ENCODE measurements at regions not wholly inside any gene's neighbourhood (a gene's known extent, or its start where the extent isn't known, plus 50 kb on each side); places are given as distances from the start of the nearest gene placed in this dataset.

GRCh38 chr6:22804620-22805261, 235.4 kb downstream of the HDGFL1 start:
- Histone ChIP-seq H3K27ac (ENCODE audit: low read depth, low read length) (no peak overlapping the region), H3K9me3 (ENCODE audit: control insufficient read depth, insufficient read depth, low read length) (no peaks in the 10 kb centered on the region), H3K4me2 (ENCODE audit: low read length) (no peak overlapping the region), H3K36me3 (ENCODE audit: control insufficient read depth, low read length) (no peaks in the 10 kb centered on the region), H3K27me3 (ENCODE audit: control insufficient read depth, low read length) (no peaks in the 10 kb centered on the region), H3K79me2 (ENCODE audit: control insufficient read depth, low read length) (no peaks in the 10 kb centered on the region), H4K20me1 (ENCODE audit: control insufficient read depth, insufficient read depth, low read depth, low read length) (no peaks in the 10 kb centered on the region), H3K4me1 (ENCODE audit: control insufficient read depth, low read length) (no peaks in the 10 kb centered on the region), H3K9me2 (replicated peaks; ENCODE audit: control insufficient read depth, low read length) (no peaks in the 10 kb centered on the region), H3F3A (ENCODE audit: control insufficient read depth, insufficient read depth) (no peaks in the 10 kb centered on the region), H3K4me3 (ENCODE audit: low read length) (no peak overlapping the region)
- no peak for TF ChIP-seq EZH2phosphoT487 (IDR thresholded peaks at IDR 0.05; ENCODE audit: borderline replicate concordance, low read length)

GRCh38 chr6:22807261-22807660, 237.9 kb downstream of the HDGFL1 start:
- no peaks in the 10 kb centered on the region for H3K9me2 ChIP-seq (replicated peaks; ENCODE audit: control insufficient read depth, low read length)
- H3K27ac ChIP-seq (ENCODE audit: low read depth, low read length) = no peak overlapping the region
- no peaks in the 10 kb centered on the region for H3K36me3 ChIP-seq (ENCODE audit: control insufficient read depth, low read length)
- H3K4me2 ChIP-seq (ENCODE audit: low read length) = no peak overlapping the region
- no peaks in the 10 kb centered on the region for H3K9me3 ChIP-seq (ENCODE audit: control insufficient read depth, insufficient read depth, low read length)
- no peaks in the 10 kb centered on the region for H4K20me1 ChIP-seq (ENCODE audit: control insufficient read depth, insufficient read depth, low read depth, low read length)
- no peaks in the 10 kb centered on the region for H3K27me3 ChIP-seq (ENCODE audit: control insufficient read depth, low read length)
- H3K4me1 ChIP-seq (ENCODE audit: control insufficient read depth, low read length) = no peaks in the 10 kb centered on the region
- TF ChIP-seq, protein P1, sequence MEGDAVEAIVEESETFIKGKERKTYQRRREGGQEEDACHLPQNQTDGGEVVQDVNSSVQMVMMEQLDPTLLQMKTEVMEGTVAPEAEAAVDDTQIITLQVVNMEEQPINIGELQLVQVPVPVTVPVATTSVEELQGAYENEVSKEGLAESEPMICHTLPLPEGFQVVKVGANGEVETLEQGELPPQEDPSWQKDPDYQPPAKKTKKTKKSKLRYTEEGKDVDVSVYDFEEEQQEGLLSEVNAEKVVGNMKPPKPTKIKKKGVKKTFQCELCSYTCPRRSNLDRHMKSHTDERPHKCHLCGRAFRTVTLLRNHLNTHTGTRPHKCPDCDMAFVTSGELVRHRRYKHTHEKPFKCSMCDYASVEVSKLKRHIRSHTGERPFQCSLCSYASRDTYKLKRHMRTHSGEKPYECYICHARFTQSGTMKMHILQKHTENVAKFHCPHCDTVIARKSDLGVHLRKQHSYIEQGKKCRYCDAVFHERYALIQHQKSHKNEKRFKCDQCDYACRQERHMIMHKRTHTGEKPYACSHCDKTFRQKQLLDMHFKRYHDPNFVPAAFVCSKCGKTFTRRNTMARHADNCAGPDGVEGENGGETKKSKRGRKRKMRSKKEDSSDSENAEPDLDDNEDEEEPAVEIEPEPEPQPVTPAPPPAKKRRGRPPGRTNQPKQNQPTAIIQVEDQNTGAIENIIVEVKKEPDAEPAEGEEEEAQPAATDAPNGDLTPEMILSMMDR (IDR thresholded peaks at IDR 0.05; ENCODE audit: low read depth, low read length, poor library complexity, severe bottlenecking) = no peak
- no peak for TF ChIP-seq EZH2phosphoT487 (IDR thresholded peaks at IDR 0.05; ENCODE audit: borderline replicate concordance, low read length)
- no peaks in the 10 kb centered on the region for H3F3A ChIP-seq (ENCODE audit: control insufficient read depth, insufficient read depth)
- H3K79me2 ChIP-seq (ENCODE audit: control insufficient read depth, low read length) = no peaks in the 10 kb centered on the region
- H3K4me3 ChIP-seq (ENCODE audit: low read length) = no peak overlapping the region

GRCh38 chr6:22807818-22808217, 238.5 kb downstream of the HDGFL1 start:
- Histone ChIP-seq H3K9me2 (replicated peaks; ENCODE audit: control insufficient read depth, low read length) (no peaks in the 10 kb centered on the region), H3K79me2 (ENCODE audit: control insufficient read depth, low read length) (no peaks in the 10 kb centered on the region), H3F3A (ENCODE audit: control insufficient read depth, insufficient read depth) (no peaks in the 10 kb centered on the region), H3K36me3 (ENCODE audit: control insufficient read depth, low read length) (no peaks in the 10 kb centered on the region), H3K27me3 (ENCODE audit: control insufficient read depth, low read length) (no peaks in the 10 kb centered on the region), H3K4me1 (ENCODE audit: control insufficient read depth, low read length) (no peaks in the 10 kb centered on the region), H3K9me3 (ENCODE audit: control insufficient read depth, insufficient read depth, low read length) (no peaks in the 10 kb centered on the region), H3K4me3 (ENCODE audit: low read length) (no peak overlapping the region), H3K4me2 (ENCODE audit: low read length) (no peak overlapping the region), H4K20me1 (ENCODE audit: control insufficient read depth, insufficient read depth, low read depth, low read length) (no peaks in the 10 kb centered on the region), H3K27ac (ENCODE audit: low read depth, low read length) (no peak overlapping the region)
- no peak for TF ChIP-seq EZH2phosphoT487 (IDR thresholded peaks at IDR 0.05; ENCODE audit: borderline replicate concordance, low read length)
- TF ChIP-seq, protein P1 (IDR thresholded peaks at IDR 0.05; ENCODE audit: low read depth, low read length, poor library complexity, severe bottlenecking) = no peak

- TF ChIP-seq EZH2phosphoT487 (IDR thresholded peaks at IDR 0.05; ENCODE audit: borderline replicate concordance, low read length) = no peak
- TF ChIP-seq, protein P1 (IDR thresholded peaks at IDR 0.05; ENCODE audit: low read depth, low read length, poor library complexity, severe bottlenecking) = no peak
- H3K79me2 ChIP-seq (ENCODE audit: control insufficient read depth, low read length) = no peaks in the 10 kb centered on the region
- no peaks in the 10 kb centered on the region for H4K20me1 ChIP-seq (ENCODE audit: control insufficient read depth, insufficient read depth, low read depth, low read length)
- H3K4me3 ChIP-seq (ENCODE audit: low read length) = no peak overlapping the region
- H3K9me3 ChIP-seq (ENCODE audit: control insufficient read depth, insufficient read depth, low read length) = no peaks in the 10 kb centered on the region
- no peak overlapping the region for H3K4me2 ChIP-seq (ENCODE audit: low read length)
- H3K27ac ChIP-seq (ENCODE audit: low read depth, low read length) = no peak overlapping the region
- no peaks in the 10 kb centered on the region for H3F3A ChIP-seq (ENCODE audit: control insufficient read depth, insufficient read depth)
- no peaks in the 10 kb centered on the region for H3K9me2 ChIP-seq (replicated peaks; ENCODE audit: control insufficient read depth, low read length)
- H3K36me3 ChIP-seq (ENCODE audit: control insufficient read depth, low read length) = no peaks in the 10 kb centered on the region
- H3K27me3 ChIP-seq (ENCODE audit: control insufficient read depth, low read length) = no peaks in the 10 kb centered on the region
- H3K4me1 ChIP-seq (ENCODE audit: control insufficient read depth, low read length) = no peaks in the 10 kb centered on the region
Observed at GRCh38 chr6:22808466-22808865, 239.1 kb downstream of the HDGFL1 start.

All from DOHH2 (cell line).